Lung (tissue), 11 donors: ENCODE measurements at regions not wholly inside any gene's neighbourhood (a gene's known extent, or its start where the extent isn't known, plus 50 kb on each side); places are given as distances from the start of the nearest gene placed in this dataset.

Experiments used
- ATAC-seq: fragments of 200-7000 bp; cut with Tn5 transposase; one replicate; pipeline ENCODE4 v1.9.1; 2020; ENCODE audit warnings: moderate number of reproducible peaks; ENCODE audit not compliant: insufficient read depth, low FRiP score
- DNase-seq, 3 donors: peaks; one replicate each; pipeline ENCODE4 v3.0.0-alpha.2; 2013 to 2017
- H3K27ac ChIP-seq, 2 donors: one replicate each; pipeline ENCODE4 v1.5.1; 2013; ENCODE audit warnings: mild to moderate bottlenecking in 2 of 2, moderate library complexity in 2 of 2, control low read depth in 1 of 2, inconsistent platforms in 1 of 2, low read depth in 1 of 2, low read length in 1 of 2
- H3K27me3 ChIP-seq, 3 donors: one replicate each; pipeline ENCODE4 v1.5.1; 2013; ENCODE audit warnings: low read length in 2 of 3; ENCODE audit not compliant: control insufficient read depth in 3 of 3, insufficient read depth in 3 of 3
- H3K36me3 ChIP-seq, 4 donors: one replicate each; pipeline ENCODE4 v1.5.1; 2013; ENCODE audit warnings: low read length in 4 of 4, mild to moderate bottlenecking in 1 of 4, moderate library complexity in 1 of 4; ENCODE audit not compliant: control insufficient read depth in 4 of 4, insufficient read depth in 4 of 4
- H3K4me1 ChIP-seq, 5 donors: one replicate each; pipeline ENCODE4 v1.5.1; 2013; ENCODE audit warnings: low read length in 5 of 5, mild to moderate bottlenecking in 2 of 5, moderate library complexity in 1 of 5; ENCODE audit not compliant: control insufficient read depth in 5 of 5, insufficient read depth in 5 of 5
- H3K4me3 ChIP-seq: one replicate; pipeline ENCODE4 v1.5.1; 2013; ENCODE audit warnings: mild to moderate bottlenecking, control low read depth, moderate library complexity
- H3K9ac ChIP-seq, 2 donors: one replicate each; pipeline ENCODE4 v1.5.1; 2013; ENCODE audit warnings: low read length in 2 of 2, control low read depth in 1 of 2; ENCODE audit not compliant: insufficient read depth in 1 of 2
- H3K9me3 ChIP-seq, 4 donors: one replicate each; pipeline ENCODE4 v1.5.1; 2013; ENCODE audit warnings: low read length in 3 of 4, mild to moderate bottlenecking in 1 of 4, moderate library complexity in 1 of 4; ENCODE audit not compliant: control insufficient read depth in 4 of 4, insufficient read depth in 3 of 4
- WGBS, 2 donors: extraction: QIAGEN DNeasy Blood & Tissue Kit; methylation state at CpG; one replicate each; pipeline ENCODE4 v1.1.7; 2013; 5-methylcytosine and 5-hydroxymethylcytosine counted together
- TF ChIP-seq, protein P1 (sequence below): IDR thresholded peaks from 2 replicates; pipeline ENCODE4 v1.5.1; 2012; ENCODE audit warnings: mild to moderate bottlenecking; ENCODE audit errors: control extremely low read depth, extremely low read depth
- donor health status: control.
- donor health status: control.
- donor health status: Bipolar disorder and iron deficiency.
- donor health status: healthy.
- donor health status: DM: yes; HTN: yes; CAD: no.

DNA sequence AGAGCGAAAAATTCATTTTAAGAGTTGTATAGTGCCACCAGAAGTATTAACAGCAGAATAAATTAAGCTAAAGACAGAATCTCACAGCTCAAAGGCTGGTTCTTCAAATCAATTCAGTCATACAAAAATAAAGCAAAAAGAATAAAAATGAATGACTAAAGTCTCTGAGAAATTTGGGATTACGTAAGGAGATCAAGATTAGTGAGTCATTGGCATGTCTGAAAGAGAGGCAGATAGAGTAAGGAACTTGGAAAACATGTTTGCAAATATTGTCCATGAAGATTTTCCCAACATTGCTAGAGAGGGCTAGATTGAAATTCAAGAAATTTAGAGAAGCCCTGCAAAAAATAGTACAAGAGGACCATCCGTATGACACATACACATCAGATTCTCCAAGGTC lies 1413.9 kb upstream of the ADGRB3 start:
- ATAC-seq (no peak), DNase-seq (no peak)
- 88% methylated on average over 3 of the region's 3 CpGs for WGBS, 2 donors
- H3K27ac ChIP-seq, result no peak overlapping the region
- H3K4me1 ChIP-seq, result no peaks in the 10 kb centered on the region
- no peak overlapping the region for H3K4me3 ChIP-seq
- H3K27me3 ChIP-seq, result no peaks in the 10 kb centered on the region
- no peaks in the 10 kb centered on the region for H3K36me3 ChIP-seq
- H3K9ac ChIP-seq, result no peak overlapping the region
- peaks cover 0 to 3% (median 0%) of the 10 kb centered on the region in 4 donors for H3K9me3 ChIP-seq
- TF ChIP-seq, protein P1, sequence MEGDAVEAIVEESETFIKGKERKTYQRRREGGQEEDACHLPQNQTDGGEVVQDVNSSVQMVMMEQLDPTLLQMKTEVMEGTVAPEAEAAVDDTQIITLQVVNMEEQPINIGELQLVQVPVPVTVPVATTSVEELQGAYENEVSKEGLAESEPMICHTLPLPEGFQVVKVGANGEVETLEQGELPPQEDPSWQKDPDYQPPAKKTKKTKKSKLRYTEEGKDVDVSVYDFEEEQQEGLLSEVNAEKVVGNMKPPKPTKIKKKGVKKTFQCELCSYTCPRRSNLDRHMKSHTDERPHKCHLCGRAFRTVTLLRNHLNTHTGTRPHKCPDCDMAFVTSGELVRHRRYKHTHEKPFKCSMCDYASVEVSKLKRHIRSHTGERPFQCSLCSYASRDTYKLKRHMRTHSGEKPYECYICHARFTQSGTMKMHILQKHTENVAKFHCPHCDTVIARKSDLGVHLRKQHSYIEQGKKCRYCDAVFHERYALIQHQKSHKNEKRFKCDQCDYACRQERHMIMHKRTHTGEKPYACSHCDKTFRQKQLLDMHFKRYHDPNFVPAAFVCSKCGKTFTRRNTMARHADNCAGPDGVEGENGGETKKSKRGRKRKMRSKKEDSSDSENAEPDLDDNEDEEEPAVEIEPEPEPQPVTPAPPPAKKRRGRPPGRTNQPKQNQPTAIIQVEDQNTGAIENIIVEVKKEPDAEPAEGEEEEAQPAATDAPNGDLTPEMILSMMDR, result no peak

DNA sequence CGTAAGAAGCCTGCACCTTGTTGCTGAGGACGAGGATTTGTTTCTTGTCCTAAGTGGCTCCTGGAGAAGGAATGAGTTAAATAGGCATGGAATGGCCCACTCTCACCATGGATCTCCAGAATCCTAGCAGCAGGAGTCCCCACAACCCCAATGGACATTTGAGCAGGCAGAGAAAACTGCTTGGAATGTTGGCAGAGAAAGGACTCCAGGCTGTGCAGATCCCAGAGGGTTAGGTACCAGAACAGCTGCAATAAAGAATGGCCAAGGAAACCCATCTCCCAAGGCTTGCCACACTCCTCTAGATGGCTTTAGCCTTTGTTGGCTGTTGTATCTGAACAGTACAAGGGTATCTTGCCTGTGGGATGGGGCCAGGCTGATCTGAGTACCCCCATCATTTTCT lies 1415.7 kb upstream of the ADGRB3 start:
- no peaks in the 10 kb centered on the region for H3K4me1 ChIP-seq
- TF ChIP-seq, protein P1, result no peak
- no peaks in the 10 kb centered on the region for H3K36me3 ChIP-seq
- no peak for ATAC-seq
- no peak overlapping the region for H3K27ac ChIP-seq
- no peaks in the 10 kb centered on the region for H3K27me3 ChIP-seq
- no peak overlapping the region for H3K4me3 ChIP-seq
- 87 to 98% methylated on average over 2 of the region's 2 CpGs for WGBS, 2 donors
- peaks cover 0 to 3% (median 0%) of the 10 kb centered on the region in 4 donors for H3K9me3 ChIP-seq
- no peak for DNase-seq
- H3K9ac ChIP-seq, result no peak overlapping the region

DNA sequence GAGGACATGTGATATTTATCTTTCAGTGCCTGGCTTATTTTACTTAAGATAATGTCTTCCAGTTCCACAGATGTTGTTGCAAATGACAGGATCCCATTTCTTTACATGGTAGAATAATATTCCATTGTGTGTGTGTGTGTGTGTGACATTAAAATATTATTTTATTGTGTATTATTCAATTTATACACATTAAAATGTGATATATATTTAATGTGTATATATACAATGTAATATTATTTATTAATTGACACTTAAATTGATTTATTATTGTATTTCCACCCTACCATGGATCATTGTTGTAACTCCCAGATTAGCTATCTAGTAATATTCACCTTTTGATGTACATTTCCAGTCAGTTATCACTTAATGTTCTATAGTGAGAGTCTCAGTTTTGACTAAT lies 1422.5 kb upstream of the ADGRB3 start:
- Histone ChIP-seq H3K27ac (no peak overlapping the region), H3K9me3 (no peaks in the 10 kb centered on the region), H3K27me3 (no peaks in the 10 kb centered on the region), H3K36me3 (no peaks in the 10 kb centered on the region), H3K9ac (no peak overlapping the region), H3K4me3 (no peak overlapping the region), H3K4me1 (no peaks in the 10 kb centered on the region)
- TF ChIP-seq, protein P1, result no peak
- ATAC-seq (no peak), DNase-seq (no peak)

DNA sequence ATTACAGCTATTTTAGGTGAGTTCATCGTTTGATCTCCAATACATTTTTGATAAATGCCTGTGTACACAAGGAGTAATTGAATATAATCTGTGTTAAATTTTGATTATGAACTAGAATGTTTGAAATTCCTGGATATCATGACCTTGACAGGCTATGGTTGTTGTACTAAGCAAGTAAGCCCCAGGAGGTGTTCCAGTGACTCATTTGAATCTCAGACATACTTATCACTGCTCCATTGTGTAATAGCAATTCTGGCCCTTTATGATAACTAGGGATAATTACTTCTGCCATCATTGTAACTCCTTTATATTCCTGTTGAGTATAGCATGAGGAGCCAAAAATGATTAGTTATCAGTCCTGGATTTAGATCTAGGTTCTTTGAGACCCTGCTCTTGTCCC lies 1424.6 kb upstream of the ADGRB3 start:
- Histone ChIP-seq H3K9ac (no peak overlapping the region), H3K4me1 (no peaks in the 10 kb centered on the region), H3K36me3 (no peaks in the 10 kb centered on the region), H3K4me3 (no peak overlapping the region), H3K27ac (no peak overlapping the region), H3K9me3 (no peaks in the 10 kb centered on the region), H3K27me3 (no peaks in the 10 kb centered on the region)
- ATAC-seq (no peak), DNase-seq (no peak)
- TF ChIP-seq, protein P1, result no peak
- 69 to 81% methylated on average over 1 of the region's 1 CpG for WGBS, 2 donors
